ENCODE measurements at regions not wholly inside any gene's neighbourhood (a gene's known extent, or its start where the extent isn't known, plus 50 kb on each side); places are given as distances from the start of the nearest gene placed in this dataset.

DNA sequence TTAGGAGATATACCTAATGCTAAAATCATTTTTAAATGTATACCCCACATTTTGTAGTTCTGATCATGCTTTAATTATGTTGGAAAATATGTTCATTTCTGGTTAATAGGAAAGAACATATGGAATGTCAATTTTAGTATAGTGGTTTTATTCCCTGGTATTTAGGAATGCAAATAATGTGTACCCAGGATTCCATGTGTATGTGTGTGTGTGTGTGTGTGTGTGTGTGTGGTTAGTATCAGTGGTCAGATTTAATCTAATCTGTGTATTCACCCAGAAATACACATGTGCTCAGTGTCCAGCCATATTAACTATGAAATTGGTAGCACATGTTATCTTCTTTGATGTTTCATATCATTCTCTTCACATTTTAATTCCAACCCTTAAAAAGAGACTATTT lies 233.5 kb upstream of the DCBLD2 start:
- Histone ChIP-seq H2AFZ (ENCODE audit: low read depth) (no peak overlapping the region), H3K9ac (no peak overlapping the region), H3K4me3 (IDR thresholded peaks at IDR 0.05; ENCODE audit: insufficient read depth, low read depth, low read length) (no peak overlapping the region), H3K36me3 (ENCODE audit: insufficient read depth) (no peaks in the 10 kb centered on the region), H3K4me1 (ENCODE audit: low read depth, poor library complexity, severe bottlenecking) (no peaks in the 10 kb centered on the region), H3K27me3 (ENCODE audit: insufficient read depth, low read depth) (no peaks in the 10 kb centered on the region), H3K79me2 (ENCODE audit: insufficient read depth, low read depth) (no peaks in the 10 kb centered on the region), H4K20me1 (ENCODE audit: insufficient read depth) (no peaks in the 10 kb centered on the region), H3K27ac (no peak overlapping the region), H3K4me2 (no peak overlapping the region)
- TF ChIP-seq, protein P1, sequence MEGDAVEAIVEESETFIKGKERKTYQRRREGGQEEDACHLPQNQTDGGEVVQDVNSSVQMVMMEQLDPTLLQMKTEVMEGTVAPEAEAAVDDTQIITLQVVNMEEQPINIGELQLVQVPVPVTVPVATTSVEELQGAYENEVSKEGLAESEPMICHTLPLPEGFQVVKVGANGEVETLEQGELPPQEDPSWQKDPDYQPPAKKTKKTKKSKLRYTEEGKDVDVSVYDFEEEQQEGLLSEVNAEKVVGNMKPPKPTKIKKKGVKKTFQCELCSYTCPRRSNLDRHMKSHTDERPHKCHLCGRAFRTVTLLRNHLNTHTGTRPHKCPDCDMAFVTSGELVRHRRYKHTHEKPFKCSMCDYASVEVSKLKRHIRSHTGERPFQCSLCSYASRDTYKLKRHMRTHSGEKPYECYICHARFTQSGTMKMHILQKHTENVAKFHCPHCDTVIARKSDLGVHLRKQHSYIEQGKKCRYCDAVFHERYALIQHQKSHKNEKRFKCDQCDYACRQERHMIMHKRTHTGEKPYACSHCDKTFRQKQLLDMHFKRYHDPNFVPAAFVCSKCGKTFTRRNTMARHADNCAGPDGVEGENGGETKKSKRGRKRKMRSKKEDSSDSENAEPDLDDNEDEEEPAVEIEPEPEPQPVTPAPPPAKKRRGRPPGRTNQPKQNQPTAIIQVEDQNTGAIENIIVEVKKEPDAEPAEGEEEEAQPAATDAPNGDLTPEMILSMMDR (conservative IDR thresholded peaks at IDR 0.05; ENCODE audit: low read depth, low read length): no peak

- no peak overlapping the region for H3K4me3 ChIP-seq (IDR thresholded peaks at IDR 0.05; ENCODE audit: insufficient read depth, low read depth, low read length)
- TF ChIP-seq, protein P1 (conservative IDR thresholded peaks at IDR 0.05; ENCODE audit: low read depth, low read length): no peak
- H3K4me2 ChIP-seq: no peak overlapping the region
- H3K9ac ChIP-seq: no peak overlapping the region
- no peaks in the 10 kb centered on the region for H3K27me3 ChIP-seq (ENCODE audit: insufficient read depth, low read depth)
- no peaks in the 10 kb centered on the region for H3K79me2 ChIP-seq (ENCODE audit: insufficient read depth, low read depth)
- no peak overlapping the region for H2AFZ ChIP-seq (ENCODE audit: low read depth)
- H3K27ac ChIP-seq: no peak overlapping the region
- no peaks in the 10 kb centered on the region for H4K20me1 ChIP-seq (ENCODE audit: insufficient read depth)
- no peaks in the 10 kb centered on the region for H3K4me1 ChIP-seq (ENCODE audit: low read depth, poor library complexity, severe bottlenecking)
- H3K36me3 ChIP-seq (ENCODE audit: insufficient read depth): no peaks in the 10 kb centered on the region
Measured at GRCh38 chr3:99131876-99132275, 230.4 kb upstream of the DCBLD2 start.

- Histone ChIP-seq H4K20me1 (ENCODE audit: insufficient read depth) (no peaks in the 10 kb centered on the region), H3K9ac (no peak overlapping the region), H3K79me2 (ENCODE audit: insufficient read depth, low read depth) (no peaks in the 10 kb centered on the region), H3K4me2 (no peak overlapping the region), H3K4me1 (ENCODE audit: low read depth, poor library complexity, severe bottlenecking) (no peaks in the 10 kb centered on the region), H2AFZ (ENCODE audit: low read depth) (no peak overlapping the region), H3K36me3 (ENCODE audit: insufficient read depth) (no peaks in the 10 kb centered on the region), H3K27me3 (ENCODE audit: insufficient read depth, low read depth) (no peaks in the 10 kb centered on the region), H3K27ac (no peak overlapping the region), H3K4me3 (IDR thresholded peaks at IDR 0.05; ENCODE audit: insufficient read depth, low read depth, low read length) (no peak overlapping the region)
- TF ChIP-seq, protein P1 (conservative IDR thresholded peaks at IDR 0.05; ENCODE audit: low read depth, low read length): no peak
Measured at GRCh38 chr3:99128725-99129505, 227.4 kb upstream of the DCBLD2 start.

- Histone ChIP-seq H3K27ac (no peak overlapping the region), H2AFZ (ENCODE audit: low read depth) (no peak overlapping the region), H3K4me2 (no peak overlapping the region), H3K27me3 (ENCODE audit: insufficient read depth, low read depth) (no peaks in the 10 kb centered on the region), H4K20me1 (ENCODE audit: insufficient read depth) (no peaks in the 10 kb centered on the region), H3K9ac (no peak overlapping the region), H3K4me1 (ENCODE audit: low read depth, poor library complexity, severe bottlenecking) (no peaks in the 10 kb centered on the region), H3K79me2 (ENCODE audit: insufficient read depth, low read depth) (no peaks in the 10 kb centered on the region), H3K4me3 (IDR thresholded peaks at IDR 0.05; ENCODE audit: insufficient read depth, low read depth, low read length) (no peak overlapping the region), H3K36me3 (ENCODE audit: insufficient read depth) (no peaks in the 10 kb centered on the region)
- TF ChIP-seq, protein P1 (conservative IDR thresholded peaks at IDR 0.05; ENCODE audit: low read depth, low read length): no peak
Measured at GRCh38 chr3:99128235-99128634, 226.7 kb upstream of the DCBLD2 start.
